HL-60 (cell line): ENCODE measurements at regions not wholly inside any gene's neighbourhood (a gene's known extent, or its start where the extent isn't known, plus 50 kb on each side); places are given as distances from the start of the nearest gene placed in this dataset.

Experiments
- POLR2AphosphoS5 ChIP-seq: IDR thresholded peaks from 2 replicates; pipeline ENCODE4 v1.6.1; 2012; ENCODE audit warnings: low read depth
- REST ChIP-seq: IDR thresholded peaks from 2 replicates; pipeline ENCODE4 v1.6.1; 2012; ENCODE audit warnings: low read depth; ENCODE audit not compliant: insufficient replicate concordance
- TF ChIP-seq, protein P1 (sequence below): IDR thresholded peaks from one replicate; pipeline ENCODE4 v1.5.1; 2011; ENCODE audit warnings: low read length, control low read depth, inconsistent platforms; ENCODE audit not compliant: insufficient read depth

DNA sequence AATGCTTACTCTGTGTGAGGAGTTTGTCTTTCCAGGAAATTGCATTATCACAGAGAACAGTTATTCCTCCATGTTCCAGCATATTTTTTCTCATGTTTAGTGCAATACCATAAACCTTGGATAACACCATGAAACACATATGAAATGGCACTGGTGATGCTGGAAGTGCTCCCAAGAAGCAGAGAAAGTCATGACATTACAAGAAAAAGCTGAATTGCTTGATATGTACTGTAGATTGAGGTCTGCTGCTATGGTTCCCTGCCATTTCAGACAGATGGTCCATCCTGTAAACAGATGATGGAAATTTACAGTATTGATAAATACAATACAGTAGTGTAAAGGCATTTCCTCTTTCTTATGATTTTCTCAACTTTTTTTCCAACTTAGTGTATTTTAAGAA lies 422.1 kb downstream of the LRRIQ3 start:
- TF ChIP-seq POLR2AphosphoS5 (no peak), REST (no peak)
- TF ChIP-seq, protein P1, sequence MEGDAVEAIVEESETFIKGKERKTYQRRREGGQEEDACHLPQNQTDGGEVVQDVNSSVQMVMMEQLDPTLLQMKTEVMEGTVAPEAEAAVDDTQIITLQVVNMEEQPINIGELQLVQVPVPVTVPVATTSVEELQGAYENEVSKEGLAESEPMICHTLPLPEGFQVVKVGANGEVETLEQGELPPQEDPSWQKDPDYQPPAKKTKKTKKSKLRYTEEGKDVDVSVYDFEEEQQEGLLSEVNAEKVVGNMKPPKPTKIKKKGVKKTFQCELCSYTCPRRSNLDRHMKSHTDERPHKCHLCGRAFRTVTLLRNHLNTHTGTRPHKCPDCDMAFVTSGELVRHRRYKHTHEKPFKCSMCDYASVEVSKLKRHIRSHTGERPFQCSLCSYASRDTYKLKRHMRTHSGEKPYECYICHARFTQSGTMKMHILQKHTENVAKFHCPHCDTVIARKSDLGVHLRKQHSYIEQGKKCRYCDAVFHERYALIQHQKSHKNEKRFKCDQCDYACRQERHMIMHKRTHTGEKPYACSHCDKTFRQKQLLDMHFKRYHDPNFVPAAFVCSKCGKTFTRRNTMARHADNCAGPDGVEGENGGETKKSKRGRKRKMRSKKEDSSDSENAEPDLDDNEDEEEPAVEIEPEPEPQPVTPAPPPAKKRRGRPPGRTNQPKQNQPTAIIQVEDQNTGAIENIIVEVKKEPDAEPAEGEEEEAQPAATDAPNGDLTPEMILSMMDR: no peak
